ENCODE measurements at regions not wholly inside any gene's neighbourhood (a gene's known extent, or its start where the extent isn't known, plus 50 kb on each side); places are given as distances from the start of the nearest gene placed in this dataset.
"Not testable (repeated sequence)": the region's sequence is repeated elsewhere in the genome, so short reads cannot be mapped to it uniquely, and the experiment has no call there.

- no peak for DNase-seq (ENCODE audit: low spot score)
Observed at GRCh38 chr6:109875973-109876372, 102.1 kb upstream of the GPR6 start.

- DNase-seq (ENCODE audit: low spot score) = no peak
Observed at GRCh38 chr6:109877028-109878004, 100.8 kb upstream of the GPR6 start.

GRCh38 chr6:109878005-109878690, 100.0 kb upstream of the GPR6 start:
- DNase-seq (ENCODE audit: low spot score) = not testable (repeated sequence)

GRCh38 chr6:109879081-109879480, 99.0 kb upstream of the GPR6 start:
- DNase-seq (ENCODE audit: low spot score) = not testable (repeated sequence)

- DNase-seq (ENCODE audit: low spot score) = no peak
Observed at GRCh38 chr6:109879521-109879920, 98.6 kb upstream of the GPR6 start.

- not testable (repeated sequence) for DNase-seq (ENCODE audit: low spot score)
Observed at GRCh38 chr6:109881069-109881468, 97.0 kb upstream of the GPR6 start.

- not testable (repeated sequence) for DNase-seq (ENCODE audit: low spot score)
Observed at GRCh38 chr6:109881953-109882490, 96.1 kb upstream of the GPR6 start.

GRCh38 chr6:109891924-109892323, 86.2 kb upstream of the GPR6 start:
- DNase-seq (ENCODE audit: low spot score) = no peak

- peak; percentile 80 for DNase-seq (ENCODE audit: low spot score)
Observed at GRCh38 chr6:109892451-109893435, 85.4 kb upstream of the GPR6 start.

- DNase-seq (ENCODE audit: low spot score) = no peak
Observed at GRCh38 chr6:109893606-109894005, 84.5 kb upstream of the GPR6 start.

GRCh38 chr6:109894181-109894580, 83.9 kb upstream of the GPR6 start:
- DNase-seq (ENCODE audit: low spot score) = no peak

GRCh38 chr6:109896341-109896740, 81.8 kb upstream of the GPR6 start:
- DNase-seq (ENCODE audit: low spot score) = no peak

- DNase-seq (ENCODE audit: low spot score) = no peak
Observed at GRCh38 chr6:109897025-109897424, 81.1 kb upstream of the GPR6 start.

GRCh38 chr6:109897561-109898080, 80.5 kb upstream of the GPR6 start:
- DNase-seq (ENCODE audit: low spot score) = no peak

GRCh38 chr6:109901976-109902375, 76.1 kb upstream of the GPR6 start:
- DNase-seq (ENCODE audit: low spot score) = no peak

GRCh38 chr6:109902870-109903269, 75.2 kb upstream of the GPR6 start:
- DNase-seq (ENCODE audit: low spot score) = no peak

GRCh38 chr6:109910571-109910970, 67.5 kb upstream of the GPR6 start:
- no peak for DNase-seq (ENCODE audit: low spot score)

- no peak for DNase-seq (ENCODE audit: low spot score)
Observed at GRCh38 chr6:109912118-109912517, 66.0 kb upstream of the GPR6 start.

GRCh38 chr6:109912952-109913351, 65.2 kb upstream of the GPR6 start:
- DNase-seq (ENCODE audit: low spot score) = no peak

GRCh38 chr6:109915748-109916147, 62.4 kb upstream of the GPR6 start:
- not testable (repeated sequence) for DNase-seq (ENCODE audit: low spot score)

- DNase-seq (ENCODE audit: low spot score) = no peak
Observed at GRCh38 chr6:109916759-109917158, 61.4 kb upstream of the GPR6 start.
